ENCODE measurements at regions not wholly inside any gene's neighbourhood (a gene's known extent, or its start where the extent isn't known, plus 50 kb on each side); places are given as distances from the start of the nearest gene placed in this dataset.
"Not testable (repeated sequence)": the region's sequence is repeated elsewhere in the genome, so short reads cannot be mapped to it uniquely, and the experiment has no call there.

DNA sequence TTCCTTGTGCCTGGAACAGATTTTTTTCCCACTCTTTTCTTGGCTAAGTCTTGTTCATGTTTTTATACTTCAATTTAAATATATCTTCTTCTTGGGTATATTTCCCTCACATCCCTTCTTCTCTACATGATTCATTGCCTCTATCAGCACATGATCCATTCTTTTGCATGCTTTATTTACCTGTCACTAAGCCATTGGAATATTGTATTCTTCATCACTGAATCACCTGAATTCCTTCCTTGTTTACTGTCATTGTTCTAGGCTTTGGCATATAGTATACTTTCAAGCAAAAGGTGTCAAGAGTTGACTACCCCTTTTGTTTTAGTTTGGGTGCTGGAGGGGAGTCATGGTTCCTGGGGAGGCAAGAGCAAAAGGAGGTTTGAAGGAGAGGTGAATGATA lies 464.5 kb upstream of the LRRC7 start:
- Histone ChIP-seq H3K4me3 (no peak overlapping the region), H3K27me3 (replicated peaks; ENCODE audit: insufficient read depth) (no peaks in the 10 kb centered on the region), H3K9ac (no peak overlapping the region), H3K4me2 (ENCODE audit: unreplicated experiment) (no peak overlapping the region), H3K9me2 (ENCODE audit: insufficient read depth) (no peaks in the 10 kb centered on the region), H3K36me3 (ENCODE audit: low read depth) (no peaks in the 10 kb centered on the region), H3K79me2 (ENCODE audit: insufficient read depth) (no peaks in the 10 kb centered on the region), H3K27ac (no peak overlapping the region), H4K20me1 (ENCODE audit: insufficient read depth) (no peaks in the 10 kb centered on the region), H3F3A (ENCODE audit: insufficient read depth) (no peaks in the 10 kb centered on the region), H3K4me1 (ENCODE audit: insufficient read depth) (no peaks in the 10 kb centered on the region), H3K9me3 (ENCODE audit: low read depth) (no peaks in the 10 kb centered on the region), H2AFZ (no peak overlapping the region)
- TF ChIP-seq EZH2 (IDR thresholded peaks at IDR 0.05; ENCODE audit: insufficient read depth, poor library complexity, severe bottlenecking): no peak
- TF ChIP-seq EZH2phosphoT487 (IDR thresholded peaks at IDR 0.05; ENCODE audit: insufficient read depth, low read depth): no peak
- in situ Hi-C loops (cut with MboI): no loop called here
- DNase-seq: no peak

- 10 to 11% methylated on average over 2 of the region's 2 CpGs for WGBS, 2 experiments (ENCODE audit: low coverage in 1 of 2, low lambda C conversion rate in 2 of 2, missing lambda C conversion rate in 2 of 2)
- H3K36me3 ChIP-seq (ENCODE audit: low read depth): no peaks in the 10 kb centered on the region
- H3K9me2 ChIP-seq (ENCODE audit: insufficient read depth): no peaks in the 10 kb centered on the region
- no peak overlapping the region for H2AFZ ChIP-seq
- TF ChIP-seq EZH2 (IDR thresholded peaks at IDR 0.05; ENCODE audit: insufficient read depth, poor library complexity, severe bottlenecking) (no peak), EZH2phosphoT487 (IDR thresholded peaks at IDR 0.05; ENCODE audit: insufficient read depth, low read depth) (no peak)
- no peak for DNase-seq
- no peak overlapping the region for H3K27ac ChIP-seq
- H3K9me3 ChIP-seq (ENCODE audit: low read depth): no peaks in the 10 kb centered on the region
- no peak overlapping the region for H3K9ac ChIP-seq
- H3K27me3 ChIP-seq (replicated peaks; ENCODE audit: insufficient read depth): no peaks in the 10 kb centered on the region
- H3F3A ChIP-seq (ENCODE audit: insufficient read depth): no peaks in the 10 kb centered on the region
- no peaks in the 10 kb centered on the region for H3K4me1 ChIP-seq (ENCODE audit: insufficient read depth)
- no peak overlapping the region for H3K4me3 ChIP-seq
- in situ Hi-C loops (cut with MboI): no loop called here
- no peaks in the 10 kb centered on the region for H3K79me2 ChIP-seq (ENCODE audit: insufficient read depth)
- H4K20me1 ChIP-seq (ENCODE audit: insufficient read depth): no peaks in the 10 kb centered on the region
- no peak overlapping the region for H3K4me2 ChIP-seq (ENCODE audit: unreplicated experiment)
Observed at GRCh38 chr1:69103705-69104385, 463.9 kb upstream of the LRRC7 start.

GRCh38 chr1:69104894-69105293 lies 462.8 kb upstream of the LRRC7 start:
- no peak for DNase-seq
- TF ChIP-seq EZH2 (IDR thresholded peaks at IDR 0.05; ENCODE audit: insufficient read depth, poor library complexity, severe bottlenecking): no peak
- TF ChIP-seq EZH2phosphoT487 (IDR thresholded peaks at IDR 0.05; ENCODE audit: insufficient read depth, low read depth): no peak
- Histone ChIP-seq H3K27me3 (replicated peaks; ENCODE audit: insufficient read depth) (no peaks in the 10 kb centered on the region), H3K9me3 (ENCODE audit: low read depth) (no peaks in the 10 kb centered on the region), H3K79me2 (ENCODE audit: insufficient read depth) (no peaks in the 10 kb centered on the region), H2AFZ (no peak overlapping the region), H3K4me1 (ENCODE audit: insufficient read depth) (no peaks in the 10 kb centered on the region), H3K36me3 (ENCODE audit: low read depth) (no peaks in the 10 kb centered on the region), H3K9ac (no peak overlapping the region), H4K20me1 (ENCODE audit: insufficient read depth) (no peaks in the 10 kb centered on the region), H3K4me3 (no peak overlapping the region), H3K9me2 (ENCODE audit: insufficient read depth) (no peaks in the 10 kb centered on the region), H3K4me2 (ENCODE audit: unreplicated experiment) (no peak overlapping the region), H3F3A (ENCODE audit: insufficient read depth) (no peaks in the 10 kb centered on the region), H3K27ac (no peak overlapping the region)
- in situ Hi-C loops (cut with MboI): no loop called here

GRCh38 chr1:69109277-69109676 lies 458.4 kb upstream of the LRRC7 start:
- Histone ChIP-seq H3F3A (ENCODE audit: insufficient read depth) (no peaks in the 10 kb centered on the region), H3K9ac (no peak overlapping the region), H3K27me3 (replicated peaks; ENCODE audit: insufficient read depth) (no peaks in the 10 kb centered on the region), H3K9me2 (ENCODE audit: insufficient read depth) (no peaks in the 10 kb centered on the region), H3K9me3 (ENCODE audit: low read depth) (no peaks in the 10 kb centered on the region), H2AFZ (no peak overlapping the region), H3K4me1 (ENCODE audit: insufficient read depth) (no peaks in the 10 kb centered on the region), H3K27ac (no peak overlapping the region), H4K20me1 (ENCODE audit: insufficient read depth) (no peaks in the 10 kb centered on the region), H3K79me2 (ENCODE audit: insufficient read depth) (no peaks in the 10 kb centered on the region), H3K36me3 (ENCODE audit: low read depth) (no peaks in the 10 kb centered on the region), H3K4me3 (no peak overlapping the region), H3K4me2 (ENCODE audit: unreplicated experiment) (no peak overlapping the region)
- WGBS, 2 experiments (ENCODE audit: low coverage in 1 of 2, low lambda C conversion rate in 2 of 2, missing lambda C conversion rate in 2 of 2): 54 to 59% methylated on average over 4 of the region's 4 CpGs
- DNase-seq: no peak
- in situ Hi-C loops (cut with MboI): no loop called here
- TF ChIP-seq EZH2 (IDR thresholded peaks at IDR 0.05; ENCODE audit: insufficient read depth, poor library complexity, severe bottlenecking): no peak
- TF ChIP-seq EZH2phosphoT487 (IDR thresholded peaks at IDR 0.05; ENCODE audit: insufficient read depth, low read depth): no peak

DNA sequence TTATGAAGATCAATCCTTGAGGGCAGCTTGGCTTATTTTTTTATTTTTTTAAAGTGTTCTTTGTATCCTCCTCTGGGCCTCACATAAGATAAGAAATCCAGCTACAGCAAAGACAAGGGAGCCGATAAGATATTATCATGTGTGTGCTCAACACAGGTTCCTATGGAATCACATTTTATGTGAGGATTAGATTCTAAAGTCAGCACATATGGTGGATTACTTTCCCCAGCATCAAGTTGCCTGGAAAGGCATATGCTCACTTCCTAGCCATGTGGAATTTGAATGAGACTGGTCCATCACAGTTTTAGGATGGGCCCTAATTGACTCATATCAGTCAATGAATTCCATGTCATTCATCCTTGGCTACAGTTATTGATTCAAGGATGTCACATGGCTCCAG lies 456.9 kb upstream of the LRRC7 start:
- 75 to 89% methylated on average over 1 of the region's 1 CpG for WGBS, 2 experiments (ENCODE audit: low coverage in 1 of 2, low lambda C conversion rate in 2 of 2, missing lambda C conversion rate in 2 of 2)
- in situ Hi-C loops (cut with MboI): no loop called here

GRCh38 chr1:69120126-69120741 lies 447.5 kb upstream of the LRRC7 start:
- H3K27me3 ChIP-seq (replicated peaks; ENCODE audit: insufficient read depth); H3K36me3 ChIP-seq (ENCODE audit: low read depth); H3K4me3 ChIP-seq; DNase-seq; H3K9me2 ChIP-seq (ENCODE audit: insufficient read depth); H2AFZ ChIP-seq; H3K4me1 ChIP-seq (ENCODE audit: insufficient read depth); H3K9me3 ChIP-seq (ENCODE audit: low read depth); H3K79me2 ChIP-seq (ENCODE audit: insufficient read depth); H3K27ac ChIP-seq; H3F3A ChIP-seq (ENCODE audit: insufficient read depth); H4K20me1 ChIP-seq (ENCODE audit: insufficient read depth); H3K9ac ChIP-seq; in situ Hi-C loops (cut with MboI); H3K4me2 ChIP-seq (ENCODE audit: unreplicated experiment): not testable (repeated sequence)
- WGBS, 2 experiments (ENCODE audit: low coverage in 1 of 2, low lambda C conversion rate in 2 of 2, missing lambda C conversion rate in 2 of 2): 76 to 80% methylated on average over 24 of the region's 24 CpGs

More for the DNA sequence above, 456.9 kb upstream of the LRRC7 start:
- H3K9ac ChIP-seq: no peak overlapping the region
- no peak overlapping the region for H3K4me2 ChIP-seq (ENCODE audit: unreplicated experiment)
- H3K9me3 ChIP-seq (ENCODE audit: low read depth): no peaks in the 10 kb centered on the region
- TF ChIP-seq EZH2phosphoT487 (IDR thresholded peaks at IDR 0.05; ENCODE audit: insufficient read depth, low read depth): no peak
- no peak for TF ChIP-seq EZH2 (IDR thresholded peaks at IDR 0.05; ENCODE audit: insufficient read depth, poor library complexity, severe bottlenecking)
- no peaks in the 10 kb centered on the region for H3K79me2 ChIP-seq (ENCODE audit: insufficient read depth)
- H2AFZ ChIP-seq: no peak overlapping the region
- H3K27me3 ChIP-seq (replicated peaks; ENCODE audit: insufficient read depth): no peaks in the 10 kb centered on the region
- no peaks in the 10 kb centered on the region for H3K4me1 ChIP-seq (ENCODE audit: insufficient read depth)
- H3K36me3 ChIP-seq (ENCODE audit: low read depth): no peaks in the 10 kb centered on the region
- DNase-seq: no peak
- H3K9me2 ChIP-seq (ENCODE audit: insufficient read depth): no peaks in the 10 kb centered on the region
- H3K4me3 ChIP-seq: no peak overlapping the region
- H4K20me1 ChIP-seq (ENCODE audit: insufficient read depth): no peaks in the 10 kb centered on the region
- H3K27ac ChIP-seq: no peak overlapping the region
- H3F3A ChIP-seq (ENCODE audit: insufficient read depth): no peaks in the 10 kb centered on the region

Data from GM23248 (cell line).